BE2C (cell line): ENCODE measurements at regions not wholly inside any gene's neighbourhood (a gene's known extent, or its start where the extent isn't known, plus 50 kb on each side); places are given as distances from the start of the nearest gene placed in this dataset.
A peak's percentile ranks its signal among the peaks of the same experiment; 100 is the strongest.

Source experiments
- DNase-seq: peaks from one replicate; pipeline ENCODE4 v3.0.0-alpha.2; 2020
- H3K27me3 ChIP-seq: fragments of 250-450 bp; sonication (Bioruptor Pico); 2 replicates; pipeline ENCODE4 v1.5.1; 2020; ENCODE audit warnings: mild to moderate bottlenecking
- H3K36me3 ChIP-seq: fragments of 250-450 bp; sonication (Bioruptor Pico); 2 replicates; pipeline ENCODE4 v1.5.1; 2020; ENCODE audit warnings: mild to moderate bottlenecking
- H3K4me1 ChIP-seq: fragments of 250-450 bp; sonication (Bioruptor Pico); 2 replicates; pipeline ENCODE4 v1.5.1; 2020
- H3K4me3 ChIP-seq: 2 replicates; pipeline ENCODE4 v1.5.1; 2011; ENCODE audit warnings: low read depth, low read length
- H3K9me3 ChIP-seq: fragments of 250-450 bp; sonication (Bioruptor Pico); 2 replicates; pipeline ENCODE4 v1.5.1; 2020
- TF ChIP-seq, protein P1 (sequence below): IDR thresholded peaks from 2 replicates; pipeline ENCODE4 v1.5.1; 2012; ENCODE audit warnings: mild to moderate bottlenecking, low read depth, low read length

DNA sequence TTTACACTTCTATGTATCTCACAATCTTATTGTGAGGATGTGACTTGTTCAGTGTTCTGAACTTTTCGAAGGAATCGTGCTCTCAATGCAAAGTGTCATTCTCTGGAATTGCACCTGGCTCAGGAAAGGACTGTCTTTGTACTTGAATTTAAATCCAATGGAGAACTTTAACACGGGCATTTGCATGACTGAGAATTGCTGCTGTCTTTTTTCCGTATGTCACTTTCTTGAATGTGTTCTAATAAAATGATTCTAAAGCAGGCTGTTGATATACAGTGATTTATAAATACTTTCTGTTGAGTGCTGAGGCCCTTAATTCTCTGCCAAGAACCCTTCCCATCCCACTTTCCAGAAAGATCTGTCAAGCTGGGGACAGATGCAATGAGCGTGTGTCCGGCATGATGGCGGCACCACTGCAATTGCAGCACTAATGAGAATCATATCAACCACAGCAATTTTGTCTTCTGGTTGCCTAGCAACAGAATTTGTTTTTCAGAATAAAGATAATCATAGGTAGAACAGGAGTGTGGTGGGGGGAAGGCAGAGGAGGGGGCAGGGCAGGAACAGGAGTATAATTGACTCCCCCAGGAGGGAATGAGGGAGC lies 210.6 kb upstream of the UMPS start:
- H3K36me3 ChIP-seq: no peaks in the 10 kb centered on the region
- no peak overlapping the region for H3K4me3 ChIP-seq
- no peaks in the 10 kb centered on the region for H3K9me3 ChIP-seq
- DNase-seq: no peak
- no peaks in the 10 kb centered on the region for H3K27me3 ChIP-seq
- H3K4me1 ChIP-seq: no peaks in the 10 kb centered on the region
- TF ChIP-seq, protein P1, sequence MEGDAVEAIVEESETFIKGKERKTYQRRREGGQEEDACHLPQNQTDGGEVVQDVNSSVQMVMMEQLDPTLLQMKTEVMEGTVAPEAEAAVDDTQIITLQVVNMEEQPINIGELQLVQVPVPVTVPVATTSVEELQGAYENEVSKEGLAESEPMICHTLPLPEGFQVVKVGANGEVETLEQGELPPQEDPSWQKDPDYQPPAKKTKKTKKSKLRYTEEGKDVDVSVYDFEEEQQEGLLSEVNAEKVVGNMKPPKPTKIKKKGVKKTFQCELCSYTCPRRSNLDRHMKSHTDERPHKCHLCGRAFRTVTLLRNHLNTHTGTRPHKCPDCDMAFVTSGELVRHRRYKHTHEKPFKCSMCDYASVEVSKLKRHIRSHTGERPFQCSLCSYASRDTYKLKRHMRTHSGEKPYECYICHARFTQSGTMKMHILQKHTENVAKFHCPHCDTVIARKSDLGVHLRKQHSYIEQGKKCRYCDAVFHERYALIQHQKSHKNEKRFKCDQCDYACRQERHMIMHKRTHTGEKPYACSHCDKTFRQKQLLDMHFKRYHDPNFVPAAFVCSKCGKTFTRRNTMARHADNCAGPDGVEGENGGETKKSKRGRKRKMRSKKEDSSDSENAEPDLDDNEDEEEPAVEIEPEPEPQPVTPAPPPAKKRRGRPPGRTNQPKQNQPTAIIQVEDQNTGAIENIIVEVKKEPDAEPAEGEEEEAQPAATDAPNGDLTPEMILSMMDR: no peak

DNA sequence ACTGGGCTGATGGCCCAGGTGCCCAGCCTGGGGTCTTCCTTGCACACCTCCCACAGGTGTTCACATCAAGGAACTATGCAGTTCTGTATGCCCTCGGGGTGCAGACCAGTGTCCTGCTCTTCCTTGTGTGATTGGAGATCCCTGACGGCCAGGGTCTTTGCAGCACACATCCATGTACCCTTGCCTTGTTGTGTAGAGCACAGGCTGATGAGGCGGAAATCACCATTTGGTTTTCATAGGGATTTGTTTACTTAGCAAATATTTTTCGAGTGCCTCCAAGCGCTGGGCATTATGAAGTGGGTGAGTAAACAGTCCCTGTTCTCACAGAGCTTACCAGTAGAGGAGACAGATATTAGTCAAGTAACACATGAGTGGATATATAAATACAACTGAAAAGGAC lies 209.3 kb upstream of the UMPS start:
- DNase-seq: no peak
- Histone ChIP-seq H3K27me3 (no peaks in the 10 kb centered on the region), H3K4me1 (no peaks in the 10 kb centered on the region), H3K9me3 (no peaks in the 10 kb centered on the region), H3K36me3 (no peaks in the 10 kb centered on the region), H3K4me3 (no peak overlapping the region)
- TF ChIP-seq, protein P1: no peak

- Histone ChIP-seq H3K4me3 (no peak overlapping the region), H3K9me3 (no peaks in the 10 kb centered on the region), H3K4me1 (no peaks in the 10 kb centered on the region), H3K36me3 (no peaks in the 10 kb centered on the region), H3K27me3 (no peaks in the 10 kb centered on the region)
- TF ChIP-seq, protein P1: no peak
- DNase-seq: no peak
Measured at GRCh38 chr3:124522082-124522625, 208.1 kb upstream of the UMPS start.

DNA sequence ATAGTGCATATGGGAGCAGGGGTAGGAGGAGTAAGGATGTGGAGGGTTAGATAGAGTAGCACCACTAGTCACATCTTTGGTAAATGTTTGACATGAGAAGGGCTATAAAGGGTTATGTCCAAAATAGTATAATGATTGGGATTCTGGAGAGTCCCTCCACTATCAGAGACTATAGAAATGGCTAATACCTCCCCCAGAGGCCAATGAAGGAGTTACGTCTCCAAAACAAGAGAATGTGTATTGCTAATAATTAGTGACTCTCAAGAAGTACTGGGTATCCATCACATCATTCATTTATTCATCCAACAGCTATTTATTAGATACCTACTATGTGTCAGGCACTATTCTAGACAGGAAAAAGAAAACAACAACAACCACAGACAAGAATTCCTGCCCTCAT lies 203.7 kb upstream of the UMPS start:
- TF ChIP-seq, protein P1: peak; percentile 24; the same call in 1 of the 2 replicates
- H3K9me3 ChIP-seq: no peaks in the 10 kb centered on the region
- H3K4me1 ChIP-seq: no peaks in the 10 kb centered on the region
- no peak for DNase-seq
- H3K27me3 ChIP-seq: no peaks in the 10 kb centered on the region
- no peaks in the 10 kb centered on the region for H3K36me3 ChIP-seq
- H3K4me3 ChIP-seq: no peak overlapping the region

- Histone ChIP-seq H3K4me1 (no peaks in the 10 kb centered on the region), H3K27me3 (no peaks in the 10 kb centered on the region), H3K36me3 (no peaks in the 10 kb centered on the region), H3K9me3 (no peaks in the 10 kb centered on the region), H3K4me3 (no peak overlapping the region)
- TF ChIP-seq, protein P1: no peak
- DNase-seq: no peak
Measured at GRCh38 chr3:124529826-124530571, 200.3 kb upstream of the UMPS start.

GRCh38 chr3:124530916-124531315 lies 199.3 kb upstream of the UMPS start:
- no peaks in the 10 kb centered on the region for H3K36me3 ChIP-seq
- H3K9me3 ChIP-seq: no peaks in the 10 kb centered on the region
- H3K27me3 ChIP-seq: no peaks in the 10 kb centered on the region
- H3K4me1 ChIP-seq: no peaks in the 10 kb centered on the region
- no peak for DNase-seq
- TF ChIP-seq, protein P1: no peak
- H3K4me3 ChIP-seq: no peak overlapping the region
